Endometrium (tissue), 2 donors: ENCODE measurements at regions not wholly inside any gene's neighbourhood (a gene's known extent, or its start where the extent isn't known, plus 50 kb on each side); places are given as distances from the start of the nearest gene placed in this dataset.
A peak's percentile ranks its signal among the peaks of the same experiment; 100 is the strongest.
"Not testable (repeated sequence)": the region's sequence is repeated elsewhere in the genome, so short reads cannot be mapped to it uniquely, and the experiment has no call there.

Experiments
- FAIRE-seq: peaks from 2 replicates; lab custom pipeline; 2012; peaks lifted over from hg19 to GRCh38; lab: Jason Lieb, UNC
- donor health status: control.
- donor health status: control.

DNA sequence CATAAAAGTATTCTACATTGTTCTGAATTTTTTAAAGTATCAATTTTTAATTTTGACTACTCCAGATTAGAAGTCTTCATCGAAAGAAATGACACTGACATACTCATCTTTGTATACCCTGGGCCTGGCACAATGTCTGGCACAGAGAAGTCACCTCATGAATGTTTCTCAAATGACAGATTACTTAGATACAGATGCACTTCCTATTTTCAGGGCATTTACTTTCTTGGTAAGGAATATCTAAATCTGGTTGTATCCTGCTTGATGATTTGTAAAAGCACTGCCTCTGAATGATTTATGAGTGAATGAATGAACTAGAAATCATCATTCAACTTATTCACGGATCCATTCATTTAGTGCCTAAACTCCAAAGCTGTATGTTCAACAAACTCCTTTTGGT is 1784.7 kb downstream of the LRRC4C start:
- no peak for FAIRE-seq

DNA sequence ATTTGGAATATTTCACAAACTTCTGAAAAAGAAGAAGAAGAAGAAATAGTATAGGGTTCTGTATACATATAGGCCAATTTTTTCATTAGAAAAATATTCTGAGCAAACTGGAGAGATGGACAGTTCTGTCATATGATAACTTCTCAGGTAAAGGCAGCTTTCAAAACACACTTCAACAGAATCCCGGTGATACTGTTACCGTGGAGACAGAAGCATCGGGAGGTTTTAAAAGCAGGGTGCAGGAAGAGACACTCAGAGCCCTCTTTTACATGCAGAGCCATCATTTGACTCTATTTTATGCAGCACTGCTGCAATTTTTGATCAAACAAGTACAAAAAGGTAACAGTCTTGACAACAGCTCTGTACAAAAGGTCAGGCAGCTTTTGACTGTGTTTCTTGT is 1785.4 kb downstream of the LRRC4C start:
- FAIRE-seq = no peak

DNA sequence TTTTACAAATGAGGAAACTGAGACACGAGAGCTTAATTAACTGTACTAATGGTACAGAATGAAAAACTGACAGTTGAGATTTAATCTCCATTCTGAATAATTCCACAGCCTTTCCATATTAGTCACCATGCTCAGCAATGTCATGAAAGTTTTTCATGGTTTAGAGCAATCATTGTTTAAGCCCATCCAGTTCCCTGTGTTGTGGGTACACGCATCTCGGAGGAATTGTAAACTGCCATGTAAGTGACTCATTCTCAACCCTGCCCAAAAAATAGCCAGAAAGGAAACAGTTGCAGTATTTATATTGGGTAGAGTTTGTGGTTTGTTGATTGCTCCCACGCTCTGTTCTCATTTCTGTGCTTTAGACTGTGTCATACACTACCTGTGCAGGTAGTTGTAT is 1790.8 kb downstream of the LRRC4C start:
- FAIRE-seq = no peak

DNA sequence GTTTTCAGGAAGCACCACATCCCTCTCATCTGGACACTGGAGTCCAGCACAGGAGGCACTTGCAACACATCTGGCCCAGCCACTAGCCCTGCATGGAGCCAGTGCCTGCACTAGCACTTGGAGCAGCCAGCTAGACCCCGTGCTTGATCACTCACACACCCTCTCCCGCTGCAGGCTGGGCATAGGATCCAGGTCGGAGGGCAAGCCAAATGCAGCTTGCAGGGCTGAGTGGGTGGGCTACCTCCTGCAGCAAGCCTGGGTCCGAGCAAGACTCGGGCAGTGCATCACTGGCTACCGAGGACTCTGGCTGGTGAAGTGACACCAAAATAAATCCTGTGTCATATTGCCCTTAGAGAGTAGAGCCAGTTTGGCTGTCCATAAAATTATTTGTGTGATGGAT is 1795.4 kb downstream of the LRRC4C start:
- FAIRE-seq = no peak

DNA sequence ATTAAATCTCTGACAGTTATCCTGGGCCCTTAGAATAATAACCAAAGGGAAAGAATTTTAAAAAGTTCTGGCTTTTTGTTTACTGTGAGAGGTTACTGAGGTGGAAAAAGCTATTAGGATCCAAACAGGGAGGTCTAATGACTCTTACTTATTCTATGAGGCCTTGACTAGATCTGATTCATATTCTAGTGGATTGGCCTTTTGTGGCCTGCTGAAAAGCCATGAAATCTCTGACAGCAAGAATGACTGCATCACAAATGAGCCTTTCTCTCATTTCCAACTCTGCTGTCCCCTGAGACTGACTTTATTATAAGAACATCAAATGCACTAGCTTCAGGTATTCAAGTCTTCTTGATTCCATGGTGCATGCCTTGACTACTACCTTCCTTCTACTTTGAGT is 1797.6 kb downstream of the LRRC4C start:
- FAIRE-seq = no peak

DNA sequence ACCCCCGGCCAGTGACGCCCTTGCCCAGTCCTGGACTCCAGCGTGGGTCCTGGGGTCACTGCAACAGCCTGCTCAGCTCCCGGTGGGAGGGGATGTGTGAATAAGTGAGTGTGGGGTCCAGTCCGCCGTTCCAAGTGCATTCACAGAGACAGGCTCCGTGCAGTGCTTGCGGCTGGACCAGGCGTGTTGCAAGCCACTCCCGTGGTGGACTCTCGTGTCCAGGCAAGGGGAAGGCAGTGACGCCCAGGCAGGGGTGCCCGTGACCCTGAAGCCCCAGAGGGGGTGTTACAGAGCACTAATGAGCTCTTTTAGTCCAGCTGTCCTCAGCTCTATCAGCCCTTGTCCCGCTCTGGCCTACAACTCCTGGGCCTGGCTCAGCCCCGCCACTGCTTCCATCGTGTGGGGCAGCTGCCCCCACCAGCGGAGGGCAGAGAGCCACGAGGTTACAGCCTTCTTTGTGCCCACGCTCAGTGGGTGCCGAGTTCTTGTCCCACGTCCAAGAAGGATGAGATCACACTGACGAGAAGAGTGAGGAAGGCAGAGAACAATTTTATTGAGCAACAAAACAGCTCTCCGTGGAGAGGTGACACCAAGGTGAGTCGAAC is 1807.5 kb downstream of the LRRC4C start:
- FAIRE-seq = no peak

DNA sequence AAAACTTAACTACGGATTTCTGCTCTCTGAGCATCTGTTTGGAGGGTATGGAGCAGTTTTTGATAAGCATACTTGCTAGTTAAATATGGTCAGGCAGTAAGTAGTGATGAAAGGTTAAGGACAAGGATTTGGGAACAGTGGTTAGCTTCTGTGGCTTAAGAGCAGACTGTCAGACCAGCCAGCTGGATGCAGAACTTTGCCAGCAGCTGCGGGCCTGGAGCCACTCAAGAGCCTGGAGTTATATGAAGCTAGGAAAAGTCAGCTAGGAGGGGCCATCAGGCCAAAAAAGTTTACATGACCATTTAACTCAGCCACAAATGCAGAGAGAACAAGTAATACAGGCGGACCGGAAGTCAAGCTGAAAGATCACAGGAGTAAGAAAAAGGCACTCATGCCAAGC is 1817.7 kb downstream of the LRRC4C start:
- FAIRE-seq = no peak

DNA sequence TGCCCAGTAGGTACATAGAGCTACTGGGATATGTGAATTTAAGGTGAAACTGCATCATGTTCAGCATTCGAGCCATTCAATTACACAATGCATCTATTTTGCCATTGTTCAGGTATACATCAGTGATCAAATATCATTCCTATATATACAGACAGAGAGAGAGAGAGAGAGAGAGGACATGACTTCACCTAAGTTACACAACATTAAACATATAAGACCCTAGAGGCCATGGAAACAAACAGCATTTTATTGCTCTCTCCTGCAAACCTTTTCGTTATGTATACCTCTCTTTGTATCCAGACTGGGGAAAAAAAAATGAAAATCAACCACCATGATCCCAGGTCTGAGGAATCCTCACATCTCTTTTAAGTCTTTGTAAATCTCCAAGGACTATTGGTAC is 1829.1 kb downstream of the LRRC4C start:
- FAIRE-seq = no peak

DNA sequence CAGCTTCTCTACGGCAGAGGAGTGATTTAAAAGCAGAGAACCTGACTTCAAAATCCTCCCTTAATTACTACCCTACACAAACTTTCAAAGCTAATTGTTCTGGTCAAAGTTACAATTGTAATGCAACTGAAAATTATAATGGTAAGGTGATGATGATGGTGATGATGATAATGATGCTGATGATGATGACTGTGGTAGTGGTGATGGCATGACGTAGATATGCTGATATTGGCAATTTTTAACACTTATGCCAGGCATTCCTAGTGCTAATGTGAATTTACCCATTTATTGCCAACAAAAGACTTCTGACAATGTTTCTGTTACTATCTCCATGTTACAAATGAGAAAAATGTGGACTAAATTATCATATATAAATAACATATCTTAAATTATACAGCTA is 1831.1 kb downstream of the LRRC4C start:
- no peak for FAIRE-seq

DNA sequence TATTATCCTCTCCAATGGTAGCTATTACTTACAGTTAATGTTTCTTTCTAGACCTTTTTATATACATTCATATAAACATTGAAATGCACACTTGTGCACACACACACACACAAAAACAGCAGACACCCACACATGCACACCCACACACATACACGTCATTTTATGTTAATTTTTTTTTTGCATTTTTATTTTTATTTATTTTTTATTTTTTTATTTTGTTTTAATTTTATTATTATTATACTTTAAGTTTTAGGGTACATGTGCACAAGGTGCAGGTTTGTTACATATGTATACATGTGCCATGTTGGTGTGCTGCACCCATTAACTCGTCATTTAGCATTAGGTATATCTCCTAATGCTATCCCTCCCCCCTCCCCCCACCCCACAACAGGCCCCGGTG is 1839.1 kb downstream of the LRRC4C start:
- not testable (repeated sequence) for FAIRE-seq

DNA sequence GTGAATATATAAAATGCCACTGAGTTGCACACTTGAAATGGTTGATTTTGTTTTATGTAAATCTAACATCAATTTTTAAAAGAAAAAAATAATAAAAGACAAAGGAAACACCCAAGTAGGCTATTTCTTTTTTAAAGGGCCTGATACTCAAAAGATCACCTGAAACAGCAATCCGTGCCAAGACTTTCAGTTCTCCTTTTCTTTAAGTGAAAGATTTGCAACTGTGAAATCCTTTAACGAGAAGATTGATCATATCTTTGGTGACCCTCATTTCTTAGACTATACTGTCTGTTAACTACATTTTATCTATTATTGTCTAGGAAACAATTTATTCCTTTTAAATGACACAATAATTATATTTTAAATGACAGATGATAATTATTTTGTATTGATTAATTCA is 1841.5 kb downstream of the LRRC4C start:
- no peak for FAIRE-seq

DNA sequence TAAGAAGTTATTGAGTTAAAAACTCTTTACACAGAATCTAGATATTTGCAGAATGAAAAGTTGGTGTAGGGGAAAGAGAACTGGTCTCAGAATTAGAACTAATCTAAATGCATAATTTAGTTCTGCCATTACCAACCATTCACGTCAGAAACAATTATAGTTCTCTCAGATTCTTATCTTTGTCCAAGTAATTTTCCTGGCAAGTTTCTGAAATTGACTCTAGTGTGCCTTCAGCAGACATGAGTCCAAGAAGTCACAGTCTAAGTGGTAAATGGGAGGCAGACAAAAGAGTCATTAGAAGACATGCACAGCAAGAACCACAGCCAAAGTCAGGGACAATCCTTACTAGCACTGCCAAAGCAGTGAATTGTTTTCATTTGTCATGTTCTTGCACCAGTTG is 1870.1 kb downstream of the LRRC4C start:
- no peak for FAIRE-seq

DNA sequence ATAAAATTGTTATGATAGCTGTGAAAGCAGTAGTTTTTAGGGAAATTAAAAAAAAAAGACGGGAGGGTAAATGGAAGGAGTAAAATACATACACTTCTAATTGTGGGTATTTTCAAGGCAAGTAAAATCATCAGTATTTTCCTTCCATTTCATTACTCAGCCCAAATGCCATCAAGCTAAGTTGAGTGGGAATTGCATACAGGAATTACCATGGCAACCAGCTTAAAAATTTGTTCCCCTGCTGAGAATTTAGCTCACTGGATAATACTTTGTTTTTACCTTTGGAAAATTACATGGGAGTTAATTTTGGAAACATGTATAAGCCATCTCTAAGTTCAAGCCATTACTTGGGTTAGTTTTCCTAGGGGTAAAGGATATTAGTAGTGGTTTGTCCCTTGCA is 1873.4 kb downstream of the LRRC4C start:
- FAIRE-seq = no peak

DNA sequence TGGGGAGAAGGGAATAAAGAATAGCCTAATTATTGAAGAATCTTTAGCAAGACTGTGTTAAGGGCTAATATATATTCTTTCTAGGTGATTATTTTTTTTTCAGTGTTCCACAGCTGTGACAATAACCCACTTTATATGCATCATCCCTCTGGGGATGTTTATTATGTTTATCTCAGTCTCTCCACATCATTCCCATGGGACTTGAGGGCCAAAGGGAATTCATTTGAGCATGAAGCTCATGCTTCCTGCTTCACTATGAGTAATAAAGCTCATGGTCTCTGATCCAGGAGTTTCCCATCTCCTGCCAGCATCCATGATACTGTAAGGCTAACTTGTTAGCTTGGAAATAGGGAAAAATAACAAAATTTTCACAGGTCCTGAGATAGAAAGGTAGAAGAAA is 1888.4 kb downstream of the LRRC4C start:
- FAIRE-seq = no peak

DNA sequence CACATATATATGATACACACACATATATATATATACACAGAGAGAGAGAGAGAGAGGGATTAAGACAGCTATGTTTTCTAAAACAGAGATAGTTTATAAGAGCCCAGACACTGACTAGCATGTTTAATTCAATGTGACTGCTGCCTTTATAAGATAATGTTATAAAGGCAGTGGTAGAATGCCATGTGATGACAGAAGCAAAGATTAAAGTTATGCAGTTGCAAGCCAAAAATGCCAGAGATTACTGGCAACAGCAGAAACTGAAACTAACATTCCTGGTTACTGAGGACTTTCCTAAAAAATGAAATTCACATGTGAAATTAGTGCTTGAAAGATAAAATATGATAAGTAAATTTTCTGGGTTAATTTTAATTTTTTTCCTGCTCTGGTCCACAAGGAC is 1888.9 kb downstream of the LRRC4C start:
- no peak for FAIRE-seq

DNA sequence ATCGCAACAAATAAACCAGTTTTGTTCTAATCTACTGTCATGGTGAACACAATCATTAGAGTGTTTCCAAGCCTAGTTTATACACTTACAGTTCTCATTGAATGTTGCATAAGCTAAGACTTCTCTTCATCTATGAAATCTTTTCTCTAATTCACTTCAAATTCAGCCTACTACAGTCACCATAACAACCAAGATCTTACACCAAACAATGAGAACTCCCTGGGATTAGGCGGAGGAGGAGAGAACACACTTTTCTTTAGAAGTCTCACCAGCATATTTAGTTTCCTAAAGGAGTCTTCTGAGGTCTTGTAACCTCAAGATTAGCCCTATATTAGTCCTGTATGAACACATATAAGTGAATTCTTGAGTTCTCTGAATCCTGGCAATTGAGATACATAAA is 1889.7 kb downstream of the LRRC4C start:
- FAIRE-seq = no peak

DNA sequence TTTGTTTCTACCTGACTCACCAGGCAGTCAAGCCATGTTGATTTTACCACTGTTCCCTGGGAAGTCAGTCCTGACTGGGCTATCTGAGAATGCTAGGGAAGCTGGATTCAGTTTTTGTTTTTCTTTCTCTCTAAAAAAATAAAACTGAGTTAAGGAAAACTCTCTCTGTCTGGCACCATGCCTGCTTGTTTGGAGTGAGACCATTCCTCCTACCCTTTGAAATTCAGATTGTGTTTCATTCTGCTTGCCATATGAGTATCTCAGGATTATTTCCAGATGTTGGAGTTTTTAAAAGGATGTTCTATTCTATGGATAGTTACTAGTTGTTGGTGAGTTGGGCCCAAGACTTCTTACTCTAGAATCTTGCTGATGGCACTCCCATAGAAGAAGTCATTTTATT is 1917.0 kb downstream of the LRRC4C start:
- FAIRE-seq = peak; percentile 74

DNA sequence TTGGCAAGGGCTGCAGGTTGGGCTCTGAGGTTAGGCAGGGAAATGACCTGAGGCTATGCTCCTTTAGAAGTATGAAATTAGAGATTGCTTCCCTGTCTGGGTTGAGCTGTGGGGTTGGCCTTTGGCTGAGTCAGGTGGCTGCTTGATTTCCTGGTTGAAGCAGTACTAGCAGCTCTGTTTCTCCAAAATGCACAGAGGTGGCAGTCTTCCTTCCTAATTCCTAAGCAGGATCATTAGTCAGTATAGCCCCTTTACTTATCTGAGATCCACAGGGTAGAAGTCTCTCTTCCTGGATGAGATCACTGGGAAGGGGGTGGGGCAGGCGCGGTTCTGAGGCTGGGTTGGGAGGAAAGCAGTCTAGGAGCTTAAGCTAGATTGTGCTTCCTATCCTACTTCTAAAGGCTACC is 1917.5 kb downstream of the LRRC4C start:
- no peak for FAIRE-seq

DNA sequence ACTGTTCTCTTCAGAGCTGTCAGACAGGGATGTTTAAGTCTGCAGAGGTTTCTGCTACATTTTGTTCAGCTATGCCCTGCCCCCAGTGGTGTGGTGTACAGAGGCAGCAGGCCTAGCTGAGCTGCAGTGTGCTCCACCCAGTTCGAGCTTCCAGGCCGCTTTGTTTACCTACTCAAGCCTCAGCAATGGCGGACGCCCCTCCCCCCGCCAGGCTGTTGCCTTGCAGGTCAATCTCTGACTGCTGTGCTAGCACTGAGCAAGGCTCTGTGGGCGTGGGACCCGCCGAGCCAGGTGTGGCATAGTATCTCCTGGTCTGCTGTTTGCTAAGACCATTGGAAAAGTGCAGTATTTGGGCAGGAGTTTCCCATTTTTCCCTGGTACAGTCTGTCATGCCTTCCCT is 1923.1 kb downstream of the LRRC4C start:
- FAIRE-seq = not testable (repeated sequence)
